Neural cell (in vitro differentiated cells): ENCODE measurements at regions not wholly inside any gene's neighbourhood (a gene's known extent, or its start where the extent isn't known, plus 50 kb on each side); places are given as distances from the start of the nearest gene placed in this dataset.

Experiments
- POLR2AphosphoS5 ChIP-seq: IDR thresholded peaks from 2 replicates; pipeline ENCODE4 v1.6.1; 2012
- RAD21 ChIP-seq: fragments of 450-650 bp; conservative IDR thresholded peaks from 2 replicates; pipeline ENCODE4 v1.6.1; 2014; ENCODE audit warnings: antibody characterized with exemption, mild to moderate bottlenecking, moderate library complexity
- TF ChIP-seq, protein P1 (sequence below): fragments of 450-650 bp; IDR thresholded peaks from 2 replicates; pipeline ENCODE4 v1.5.1; 2014; ENCODE audit warnings: antibody characterized with exemption, mild to moderate bottlenecking, moderate library complexity; ENCODE audit not compliant: poor library complexity, severe bottlenecking
- TF ChIP-seq, protein P2 (sequence below): IDR thresholded peaks from 2 replicates; pipeline ENCODE4 v1.6.1; 2012; ENCODE audit warnings: borderline replicate concordance

DNA sequence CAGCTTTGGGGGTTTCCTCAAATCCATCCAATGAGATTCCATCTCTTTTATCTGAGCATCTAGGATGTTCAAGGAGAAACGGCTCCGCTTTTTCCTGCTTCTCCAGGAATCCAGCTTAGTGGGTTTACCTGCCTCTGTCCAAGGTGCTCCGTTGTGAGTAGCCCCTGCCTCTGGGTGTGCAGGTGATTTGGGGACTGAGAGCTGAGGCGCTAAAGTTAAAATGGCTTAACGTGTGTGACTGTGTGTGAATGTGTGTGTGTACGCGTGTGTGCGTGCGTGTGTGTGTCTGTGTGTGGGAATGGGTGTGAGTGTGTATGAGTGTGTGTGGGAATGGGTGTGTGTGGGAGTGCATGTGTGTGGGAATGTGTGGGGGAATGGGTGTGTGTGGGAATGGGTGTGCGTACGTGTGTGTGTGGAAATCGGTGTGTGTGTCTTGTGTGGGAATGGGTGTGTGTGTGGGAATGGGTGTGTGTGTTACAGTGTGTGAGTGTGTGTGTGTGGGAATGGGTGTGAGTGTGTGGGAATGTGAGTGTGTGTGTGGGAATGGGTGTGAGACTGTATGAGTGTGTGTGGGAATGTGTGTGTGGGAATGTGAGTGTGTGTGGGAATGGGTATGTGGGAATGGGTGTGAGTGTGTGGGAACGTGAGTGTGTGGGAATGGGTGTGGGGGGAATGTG is 90.2 kb upstream of the INSIG1 start:
- TF ChIP-seq, protein P1, sequence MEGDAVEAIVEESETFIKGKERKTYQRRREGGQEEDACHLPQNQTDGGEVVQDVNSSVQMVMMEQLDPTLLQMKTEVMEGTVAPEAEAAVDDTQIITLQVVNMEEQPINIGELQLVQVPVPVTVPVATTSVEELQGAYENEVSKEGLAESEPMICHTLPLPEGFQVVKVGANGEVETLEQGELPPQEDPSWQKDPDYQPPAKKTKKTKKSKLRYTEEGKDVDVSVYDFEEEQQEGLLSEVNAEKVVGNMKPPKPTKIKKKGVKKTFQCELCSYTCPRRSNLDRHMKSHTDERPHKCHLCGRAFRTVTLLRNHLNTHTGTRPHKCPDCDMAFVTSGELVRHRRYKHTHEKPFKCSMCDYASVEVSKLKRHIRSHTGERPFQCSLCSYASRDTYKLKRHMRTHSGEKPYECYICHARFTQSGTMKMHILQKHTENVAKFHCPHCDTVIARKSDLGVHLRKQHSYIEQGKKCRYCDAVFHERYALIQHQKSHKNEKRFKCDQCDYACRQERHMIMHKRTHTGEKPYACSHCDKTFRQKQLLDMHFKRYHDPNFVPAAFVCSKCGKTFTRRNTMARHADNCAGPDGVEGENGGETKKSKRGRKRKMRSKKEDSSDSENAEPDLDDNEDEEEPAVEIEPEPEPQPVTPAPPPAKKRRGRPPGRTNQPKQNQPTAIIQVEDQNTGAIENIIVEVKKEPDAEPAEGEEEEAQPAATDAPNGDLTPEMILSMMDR = no peak
- TF ChIP-seq, protein P2, sequence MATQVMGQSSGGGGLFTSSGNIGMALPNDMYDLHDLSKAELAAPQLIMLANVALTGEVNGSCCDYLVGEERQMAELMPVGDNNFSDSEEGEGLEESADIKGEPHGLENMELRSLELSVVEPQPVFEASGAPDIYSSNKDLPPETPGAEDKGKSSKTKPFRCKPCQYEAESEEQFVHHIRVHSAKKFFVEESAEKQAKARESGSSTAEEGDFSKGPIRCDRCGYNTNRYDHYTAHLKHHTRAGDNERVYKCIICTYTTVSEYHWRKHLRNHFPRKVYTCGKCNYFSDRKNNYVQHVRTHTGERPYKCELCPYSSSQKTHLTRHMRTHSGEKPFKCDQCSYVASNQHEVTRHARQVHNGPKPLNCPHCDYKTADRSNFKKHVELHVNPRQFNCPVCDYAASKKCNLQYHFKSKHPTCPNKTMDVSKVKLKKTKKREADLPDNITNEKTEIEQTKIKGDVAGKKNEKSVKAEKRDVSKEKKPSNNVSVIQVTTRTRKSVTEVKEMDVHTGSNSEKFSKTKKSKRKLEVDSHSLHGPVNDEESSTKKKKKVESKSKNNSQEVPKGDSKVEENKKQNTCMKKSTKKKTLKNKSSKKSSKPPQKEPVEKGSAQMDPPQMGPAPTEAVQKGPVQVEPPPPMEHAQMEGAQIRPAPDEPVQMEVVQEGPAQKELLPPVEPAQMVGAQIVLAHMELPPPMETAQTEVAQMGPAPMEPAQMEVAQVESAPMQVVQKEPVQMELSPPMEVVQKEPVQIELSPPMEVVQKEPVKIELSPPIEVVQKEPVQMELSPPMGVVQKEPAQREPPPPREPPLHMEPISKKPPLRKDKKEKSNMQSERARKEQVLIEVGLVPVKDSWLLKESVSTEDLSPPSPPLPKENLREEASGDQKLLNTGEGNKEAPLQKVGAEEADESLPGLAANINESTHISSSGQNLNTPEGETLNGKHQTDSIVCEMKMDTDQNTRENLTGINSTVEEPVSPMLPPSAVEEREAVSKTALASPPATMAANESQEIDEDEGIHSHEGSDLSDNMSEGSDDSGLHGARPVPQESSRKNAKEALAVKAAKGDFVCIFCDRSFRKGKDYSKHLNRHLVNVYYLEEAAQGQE = no peak
- TF ChIP-seq RAD21 (no peak), POLR2AphosphoS5 (no peak)
